Right lobe of liver (tissue), 6 donors: ENCODE measurements at regions not wholly inside any gene's neighbourhood (a gene's known extent, or its start where the extent isn't known, plus 50 kb on each side); places are given as distances from the start of the nearest gene placed in this dataset.
A peak's percentile ranks its signal among the peaks of the same experiment; 100 is the strongest.

Experiments used
- ATAC-seq, 4 donors: fragments of 200-7000 bp; cut with Tn5 transposase; one replicate each; pipeline ENCODE4 v1.9.1; 2020; ENCODE audit warnings: mild to moderate bottlenecking in 4 of 4, moderate library complexity in 4 of 4
- DNase-seq, 3 donors: peaks; one replicate each; pipeline ENCODE4 v3.0.0-alpha.2; 2020
- H3K27ac ChIP-seq, 3 donors: fragments of 200-600 bp; one replicate each; pipeline ENCODE4 v1.8.0; 2022
- H3K27me3 ChIP-seq, 2 donors: fragments of 200-600 bp; one replicate each; pipeline ENCODE4 v1.8.0; 2022
- H3K36me3 ChIP-seq, 4 donors: fragments of 200-600 bp; sonication (generic) in 1 of 4; one replicate each; pipeline versions ENCODE4 v1.5.1 to v1.8.0; 2017 to 2022; ENCODE audit warnings: control low read depth in 1 of 4
- H3K4me1 ChIP-seq, 4 donors: fragments of 200-600 bp; sonication (generic) in 1 of 4; one replicate each; pipeline versions ENCODE4 v1.5.1 to v1.8.0; 2017 to 2022; ENCODE audit warnings: control low read depth in 1 of 4
- H3K4me3 ChIP-seq, 3 donors: fragments of 200-600 bp; one replicate each; pipeline ENCODE4 v1.8.0; 2022
- H3K9me3 ChIP-seq, 4 donors: fragments of 200-600 bp; sonication (generic) in 1 of 4; one replicate each; pipeline versions ENCODE4 v1.5.1 to v1.8.0; 2017 to 2022; ENCODE audit warnings: control low read depth in 1 of 4
- CTCF ChIP-seq, 4 donors: fragments of 200-600 bp in 3 of 4; fragments of 450-650 bp in 1 of 4; IDR thresholded peaks; one replicate each; pipeline versions ENCODE4 v1.5.1 to v1.8.0; 2016 to 2022; ENCODE audit warnings: antibody characterized with exemption in 4 of 4, mild to moderate bottlenecking in 2 of 4
- POLR2A ChIP-seq: fragments of 450-650 bp; IDR thresholded peaks from one replicate; pipeline ENCODE4 v1.6.1; 2017; ENCODE audit warnings: antibody characterized with exemption, mild to moderate bottlenecking
- WGBS: methylation state at CpG from one replicate; pipeline ENCODE4 v1.1.6; 2018; ENCODE audit warnings: low coverage, low lambda C conversion rate; ENCODE audit not compliant: insufficient coverage; ENCODE audit errors: missing lambda C conversion rate; 5-methylcytosine and 5-hydroxymethylcytosine counted together
- intact Hi-C, 2 donors: fragments of 100-400 bp; cut with DNase I; formaldehyde crosslinking; loops; one replicate each; pipeline versions ENCODE4 v1.11.2 to v1.14.1; 2022
- donor health status: DM: no; HTN: yes; CAD: no.
- donor health status: DM: no; HTN: no; CAD: no.
- donor health status: DM: no; HTN: no; CAD: no.
- donor health status: DM: no; HTN: yes; CAD: no.
- donor health status: DM: no; HTN: yes; CAD: no.

DNA sequence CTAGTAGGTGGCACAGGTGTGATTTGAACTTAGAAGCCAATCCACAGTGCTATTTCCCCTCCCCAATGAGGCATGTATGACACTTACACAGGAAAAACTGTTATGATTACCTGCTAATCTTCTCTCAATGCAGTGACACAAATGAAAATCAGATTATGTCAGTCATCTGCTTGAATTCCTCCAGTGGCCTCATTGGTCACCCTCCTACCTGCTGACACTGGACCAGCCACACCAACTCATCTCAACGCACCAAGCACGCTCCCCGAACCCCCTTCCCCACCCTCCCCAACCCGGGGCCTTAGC is 82.2 kb upstream of the SEC11C start:
- intact Hi-C loops = loop anchor here in 1 of 2 donors (5.0 kb wide), 1 partner anchor 275 kb away; no protein-coding TSS in a partner anchor

DNA sequence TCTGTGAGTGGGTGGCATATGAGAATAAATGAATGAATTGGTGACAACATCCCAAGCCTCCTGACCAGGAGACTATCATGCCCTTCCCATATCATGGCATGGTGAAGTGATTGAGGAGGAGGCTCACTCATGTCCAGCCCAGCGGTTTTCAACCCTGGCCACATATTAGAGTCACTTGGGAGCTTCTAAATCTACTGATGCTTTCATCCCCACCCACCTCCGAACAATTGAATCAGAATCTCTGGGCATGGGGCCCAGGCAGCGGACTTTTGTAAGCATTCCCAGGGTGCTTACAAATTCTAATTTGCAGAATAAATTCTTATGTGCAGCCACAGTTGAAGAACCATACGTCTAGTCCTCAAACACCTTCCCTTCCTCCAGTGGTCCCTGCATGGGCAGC is 81.7 kb upstream of the SEC11C start:
- Histone ChIP-seq H3K4me1 (peaks cover 0 to 9% (median 0%) of the 10 kb centered on the region in 4 donors), H3K9me3 (no peaks in the 10 kb centered on the region), H3K27ac (no peak overlapping the region), H3K4me3 (no peak overlapping the region), H3K36me3 (no peaks in the 10 kb centered on the region), H3K27me3 (no peaks in the 10 kb centered on the region)
- intact Hi-C loops = loop anchor here in 1 of 2 donors (5.0 kb wide), 1 partner anchor 276 kb away; no protein-coding TSS in a partner anchor
- no peak for TF ChIP-seq CTCF (IDR thresholded peaks at IDR 0.05)
- TF ChIP-seq POLR2A = no peak
- ATAC-seq (no peak), DNase-seq (no peak)
- WGBS = 47% methylated on average over 3 of the region's 4 CpGs

More for the DNA sequence above, 82.2 kb upstream of the SEC11C start:
- Histone ChIP-seq H3K9me3 (no peaks in the 10 kb centered on the region), H3K36me3 (no peaks in the 10 kb centered on the region), H3K27ac (no peak overlapping the region), H3K4me1 (peaks cover 0 to 13% (median 0%) of the 10 kb centered on the region in 4 donors), H3K27me3 (no peaks in the 10 kb centered on the region), H3K4me3 (no peak overlapping the region)
- ATAC-seq = no peak
- WGBS = 87% methylated on average over 4 of the region's 4 CpGs
- DNase-seq = no peak
- peak in 1 of 4 donors; percentile 3 for TF ChIP-seq CTCF (IDR thresholded peaks at IDR 0.05)
- no peak for TF ChIP-seq POLR2A

- DNase-seq (no peak), ATAC-seq (no peak)
- Histone ChIP-seq H3K9me3 (no peaks in the 10 kb centered on the region), H3K27me3 (no peaks in the 10 kb centered on the region), H3K36me3 (no peaks in the 10 kb centered on the region), H3K4me1 (no peaks in the 10 kb centered on the region), H3K4me3 (no peak overlapping the region), H3K27ac (no peak overlapping the region)
- 91% methylated on average over 4 of the region's 4 CpGs for WGBS
- TF ChIP-seq POLR2A = no peak
- no peak for TF ChIP-seq CTCF (IDR thresholded peaks at IDR 0.05)
- intact Hi-C loops = loop anchor here in 1 of 2 donors (5.0 kb wide), 1 partner anchor 277 kb away; no protein-coding TSS in a partner anchor
These were observed 80.5 kb upstream of the SEC11C start for GRCh38 chr18:59059140-59059539.

- H3K4me1 ChIP-seq = no peaks in the 10 kb centered on the region
- no peak for TF ChIP-seq POLR2A
- no peak for TF ChIP-seq CTCF (IDR thresholded peaks at IDR 0.05)
- no peaks in the 10 kb centered on the region for H3K36me3 ChIP-seq
- no peaks in the 10 kb centered on the region for H3K9me3 ChIP-seq
- 51% methylated on average over 3 of the region's 3 CpGs for WGBS
- H3K27ac ChIP-seq = no peak overlapping the region
- H3K4me3 ChIP-seq = no peak overlapping the region
- ATAC-seq = no peak
- no peak for DNase-seq
- intact Hi-C loops = loop anchor here in 1 of 2 donors (5.0 kb wide), 1 partner anchor 278 kb away; no protein-coding TSS in a partner anchor
- H3K27me3 ChIP-seq = no peaks in the 10 kb centered on the region
These were observed 79.1 kb upstream of the SEC11C start for GRCh38 chr18:59060551-59060950.
